C4-2B (cell line): ENCODE measurements at regions not wholly inside any gene's neighbourhood (a gene's known extent, or its start where the extent isn't known, plus 50 kb on each side); places are given as distances from the start of the nearest gene placed in this dataset.

Source experiments
- ZFX ChIP-seq: fragments of 450-650 bp; IDR thresholded peaks from 2 replicates; pipeline ENCODE4 v1.6.1; 2017
- TF ChIP-seq, protein P1 (sequence below): fragments of 450-650 bp; conservative IDR thresholded peaks from 2 replicates; pipeline ENCODE4 v1.5.1; 2017; ENCODE audit warnings: mild to moderate bottlenecking

DNA sequence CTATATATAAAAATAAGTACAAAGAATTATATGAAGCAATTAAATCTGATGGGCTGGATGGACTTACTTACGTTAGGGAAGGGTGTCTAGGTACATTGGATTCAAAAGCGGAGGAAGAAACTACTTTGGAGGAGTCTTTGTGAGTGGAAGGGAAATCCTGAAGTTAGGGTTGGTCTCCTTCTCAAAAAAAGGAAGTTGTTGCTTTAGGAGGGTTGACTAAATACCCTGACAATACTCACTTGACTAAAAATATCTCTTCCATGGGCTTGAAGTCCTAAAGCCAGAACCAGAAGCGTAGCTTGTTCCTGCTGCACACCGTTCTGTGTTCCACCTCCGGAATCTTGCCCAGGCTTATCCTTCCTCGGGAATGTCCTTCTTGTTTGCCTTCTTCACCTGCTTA, 143.3 kb upstream of the ZEB2 start:
- TF ChIP-seq, protein P1, sequence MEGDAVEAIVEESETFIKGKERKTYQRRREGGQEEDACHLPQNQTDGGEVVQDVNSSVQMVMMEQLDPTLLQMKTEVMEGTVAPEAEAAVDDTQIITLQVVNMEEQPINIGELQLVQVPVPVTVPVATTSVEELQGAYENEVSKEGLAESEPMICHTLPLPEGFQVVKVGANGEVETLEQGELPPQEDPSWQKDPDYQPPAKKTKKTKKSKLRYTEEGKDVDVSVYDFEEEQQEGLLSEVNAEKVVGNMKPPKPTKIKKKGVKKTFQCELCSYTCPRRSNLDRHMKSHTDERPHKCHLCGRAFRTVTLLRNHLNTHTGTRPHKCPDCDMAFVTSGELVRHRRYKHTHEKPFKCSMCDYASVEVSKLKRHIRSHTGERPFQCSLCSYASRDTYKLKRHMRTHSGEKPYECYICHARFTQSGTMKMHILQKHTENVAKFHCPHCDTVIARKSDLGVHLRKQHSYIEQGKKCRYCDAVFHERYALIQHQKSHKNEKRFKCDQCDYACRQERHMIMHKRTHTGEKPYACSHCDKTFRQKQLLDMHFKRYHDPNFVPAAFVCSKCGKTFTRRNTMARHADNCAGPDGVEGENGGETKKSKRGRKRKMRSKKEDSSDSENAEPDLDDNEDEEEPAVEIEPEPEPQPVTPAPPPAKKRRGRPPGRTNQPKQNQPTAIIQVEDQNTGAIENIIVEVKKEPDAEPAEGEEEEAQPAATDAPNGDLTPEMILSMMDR = no peak
- no peak for TF ChIP-seq ZFX
